ENCODE measurements at regions not wholly inside any gene's neighbourhood (a gene's known extent, or its start where the extent isn't known, plus 50 kb on each side); places are given as distances from the start of the nearest gene placed in this dataset.

GRCh38 chr5:154625031-154625430 is 130.1 kb upstream of the LARP1 start:
- Histone ChIP-seq H4K5ac (ENCODE audit: insufficient read length, low read depth, low read length) (no peak overlapping the region), H3K56ac (replicated peaks; ENCODE audit: insufficient read length, low read depth, low read length) (no peak overlapping the region), H3K18ac (ENCODE audit: extremely low read depth, low read length) (no peak overlapping the region), H3K79me2 (ENCODE audit: control insufficient read depth in 1 of 2, insufficient read depth in 2 of 2, low read length in 2 of 2) (no peaks in the 10 kb centered on the region), H3K27ac (ENCODE audit: low read depth, low read length) (no peak overlapping the region), H3K4me1 (replicated peaks in 1 of 4; ENCODE audit: control insufficient read depth in 3 of 4, insufficient read depth in 4 of 4, low read length in 3 of 4) (no peaks in the 10 kb centered on the region; a peak in 1 of 7 replicates), H2BK12ac (ENCODE audit: low read depth, low read length) (no peak overlapping the region), H3K27me3 (replicated peaks in 1 of 4; ENCODE audit: control insufficient read depth in 3 of 4, extremely low read depth in 1 of 4, insufficient read depth in 3 of 4, low read length in 3 of 4) (no peaks in the 10 kb centered on the region), H2BK5ac (ENCODE audit: low read depth, low read length) (no peak overlapping the region), H2BK15ac (ENCODE audit: low read length) (no peak overlapping the region), H3K4ac (replicated peaks; ENCODE audit: insufficient read length, low read depth, low read length) (no peak overlapping the region), H4K8ac (ENCODE audit: extremely low read depth, insufficient read depth, low read length) (no peak overlapping the region), H3K9ac (replicated peaks in 1 of 4; ENCODE audit: extremely low read depth in 1 of 4, low read depth in 3 of 4, low read length in 3 of 4) (no peak overlapping the region), H3K9me3 (ENCODE audit: insufficient read depth in 2 of 2, low read depth in 1 of 2, low read length in 1 of 2) (no peaks in the 10 kb centered on the region), H2BK20ac (ENCODE audit: low read length) (no peak overlapping the region), H3K36me3 (ENCODE audit: control insufficient read depth in 2 of 4, insufficient read depth in 4 of 4, low read length in 3 of 4) (no peaks in the 10 kb centered on the region), H4K20me1 (replicated peaks in 1 of 2; ENCODE audit: control insufficient read depth in 1 of 2, insufficient read depth in 2 of 2, low read length in 2 of 2) (no peaks in the 10 kb centered on the region), H2AFZ (ENCODE audit: low read length) (no peak overlapping the region), H3K23ac (ENCODE audit: insufficient read length) (no peak overlapping the region), H3K4me3 (ENCODE audit: extremely low read depth in 1 of 4, insufficient read depth in 2 of 4, low read depth in 3 of 4, low read length in 4 of 4) (no peak overlapping the region), H3K23me2 (ENCODE audit: low read depth, low read length) (no peaks in the 10 kb centered on the region), H3K79me1 (ENCODE audit: low read depth, low read length) (no peaks in the 10 kb centered on the region), H2BK120ac (replicated peaks; ENCODE audit: low read depth, low read length) (no peak overlapping the region), H4K91ac (replicated peaks; ENCODE audit: insufficient read length, low read length) (no peak overlapping the region), H3K14ac (ENCODE audit: insufficient read length) (no peak overlapping the region), H3K4me2 (ENCODE audit: insufficient read depth in 1 of 2, low read depth in 2 of 2, low read length in 2 of 2) (no peak overlapping the region), H2AK5ac (ENCODE audit: low read depth, low read length) (no peak overlapping the region)
- FAIRE-seq (no peak), DNase-seq (ENCODE audit: low read depth in 1 of 2, low spot score in 2 of 2) (no peak)
- 94% methylated on average over 5 of the region's 5 CpGs; no CpG with 5 or more reads in 1 of the 2 experiments for WGBS, 2 experiments (ENCODE audit: extremely low coverage in 1 of 2, insufficient coverage in 1 of 2, insufficient read length in 1 of 2, insufficient replicate concordance in 2 of 2, low coverage in 1 of 2, low lambda C conversion rate in 2 of 2, missing lambda C conversion rate in 1 of 2)
- TF ChIP-seq SUZ12 (IDR thresholded peaks at IDR 0.05; ENCODE audit: low read length) (no peak), TCF12 (IDR thresholded peaks at IDR 0.05; ENCODE audit: low read depth, low read length) (no peak), TAF7 (optimal IDR thresholded peaks at IDR 0.05; ENCODE audit: borderline replicate concordance, low read depth, low read length) (no peak), KDM1A (IDR thresholded peaks at IDR 0.05; ENCODE audit: borderline replicate concordance, low read length) (no peak), POLR2AphosphoS5 (IDR thresholded peaks at IDR 0.05; ENCODE audit: low read depth, low read length) (no peak), FOSL1 (IDR thresholded peaks at IDR 0.05; ENCODE audit: insufficient read depth, low read depth, low read length) (no peak), SRF (IDR thresholded peaks at IDR 0.05; ENCODE audit: low read depth, low read length) (no peak)
- ChIA-PET CTCF (ENCODE audit: partially characterized antibody) (interaction anchor here (1.0 to 1.8 kb wide), 6 partner anchors 14 to 163 kb away, joined by 3 to 9 read pairs (median 4); no protein-coding TSS in a partner anchor), POLR2A (ENCODE audit: partially characterized antibody) (no interaction called here)
